GM12872 (cell line): ENCODE measurements at regions not wholly inside any gene's neighbourhood (a gene's known extent, or its start where the extent isn't known, plus 50 kb on each side); places are given as distances from the start of the nearest gene placed in this dataset.

Experiments
- TF ChIP-seq, protein P1 (sequence below): IDR thresholded peaks from 3 replicates; pipeline ENCODE4 v1.5.1; 2011; ENCODE audit warnings: low read depth, mild to moderate bottlenecking, low read length, moderate library complexity; ENCODE audit not compliant: insufficient read depth

DNA sequence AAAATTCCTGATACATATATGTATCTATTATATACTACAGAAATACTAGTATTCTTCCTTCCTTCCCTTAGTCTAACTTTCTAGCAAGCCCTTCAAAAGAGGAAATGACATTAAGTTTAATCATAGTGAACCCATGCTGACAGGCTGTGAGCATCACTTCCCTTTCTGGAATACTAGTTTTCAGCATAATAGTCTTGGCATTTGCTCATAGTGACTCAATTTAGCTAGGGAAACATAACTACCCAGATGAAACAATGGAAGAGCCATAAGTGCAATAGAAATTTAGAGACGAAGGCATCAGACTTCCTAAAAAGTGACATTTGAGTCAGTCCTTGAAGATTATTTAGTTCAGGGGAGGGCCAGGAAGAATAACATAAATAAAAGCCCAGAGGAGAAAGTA, 184.5 kb upstream of the CRY1 start:
- TF ChIP-seq, protein P1, sequence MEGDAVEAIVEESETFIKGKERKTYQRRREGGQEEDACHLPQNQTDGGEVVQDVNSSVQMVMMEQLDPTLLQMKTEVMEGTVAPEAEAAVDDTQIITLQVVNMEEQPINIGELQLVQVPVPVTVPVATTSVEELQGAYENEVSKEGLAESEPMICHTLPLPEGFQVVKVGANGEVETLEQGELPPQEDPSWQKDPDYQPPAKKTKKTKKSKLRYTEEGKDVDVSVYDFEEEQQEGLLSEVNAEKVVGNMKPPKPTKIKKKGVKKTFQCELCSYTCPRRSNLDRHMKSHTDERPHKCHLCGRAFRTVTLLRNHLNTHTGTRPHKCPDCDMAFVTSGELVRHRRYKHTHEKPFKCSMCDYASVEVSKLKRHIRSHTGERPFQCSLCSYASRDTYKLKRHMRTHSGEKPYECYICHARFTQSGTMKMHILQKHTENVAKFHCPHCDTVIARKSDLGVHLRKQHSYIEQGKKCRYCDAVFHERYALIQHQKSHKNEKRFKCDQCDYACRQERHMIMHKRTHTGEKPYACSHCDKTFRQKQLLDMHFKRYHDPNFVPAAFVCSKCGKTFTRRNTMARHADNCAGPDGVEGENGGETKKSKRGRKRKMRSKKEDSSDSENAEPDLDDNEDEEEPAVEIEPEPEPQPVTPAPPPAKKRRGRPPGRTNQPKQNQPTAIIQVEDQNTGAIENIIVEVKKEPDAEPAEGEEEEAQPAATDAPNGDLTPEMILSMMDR: no peak

DNA sequence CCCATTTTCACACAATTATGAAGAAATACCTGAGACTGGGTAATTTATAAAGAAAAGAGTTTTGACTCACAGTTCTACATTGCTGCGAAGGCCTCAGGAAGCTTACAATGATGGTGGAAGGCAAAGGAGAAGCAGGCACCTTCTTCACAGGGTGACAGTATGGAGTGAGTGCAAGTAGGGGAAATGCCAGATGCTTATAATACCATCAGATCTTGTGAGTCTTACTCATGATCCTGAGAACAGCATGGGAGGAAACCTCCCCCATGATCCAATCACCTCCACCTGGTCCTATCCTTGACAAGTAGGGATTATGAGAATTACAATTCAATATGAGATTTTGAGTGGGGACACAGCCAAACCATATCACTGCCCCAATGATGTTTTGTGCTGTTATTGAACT, 189.3 kb upstream of the CRY1 start:
- TF ChIP-seq, protein P1: no peak

DNA sequence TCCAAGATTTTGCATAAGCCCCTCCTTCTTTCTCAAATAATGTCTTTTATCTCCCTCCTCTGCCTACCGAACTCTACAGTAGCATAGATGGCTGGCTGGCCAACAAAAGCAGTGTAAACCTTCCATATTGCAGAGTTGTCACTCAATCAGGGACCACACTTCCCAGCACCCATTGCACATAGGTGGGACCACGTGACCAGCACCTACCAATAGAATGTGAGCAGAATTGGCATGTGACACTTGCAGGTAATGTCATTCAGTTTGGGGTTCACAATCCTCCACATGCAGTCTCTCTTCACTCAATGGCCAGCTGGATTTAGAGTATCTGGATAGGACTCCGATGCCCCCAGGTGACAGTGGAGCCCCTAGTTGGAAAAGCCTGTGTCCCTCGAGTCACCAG, 190.3 kb upstream of the CRY1 start:
- TF ChIP-seq, protein P1: no peak

DNA sequence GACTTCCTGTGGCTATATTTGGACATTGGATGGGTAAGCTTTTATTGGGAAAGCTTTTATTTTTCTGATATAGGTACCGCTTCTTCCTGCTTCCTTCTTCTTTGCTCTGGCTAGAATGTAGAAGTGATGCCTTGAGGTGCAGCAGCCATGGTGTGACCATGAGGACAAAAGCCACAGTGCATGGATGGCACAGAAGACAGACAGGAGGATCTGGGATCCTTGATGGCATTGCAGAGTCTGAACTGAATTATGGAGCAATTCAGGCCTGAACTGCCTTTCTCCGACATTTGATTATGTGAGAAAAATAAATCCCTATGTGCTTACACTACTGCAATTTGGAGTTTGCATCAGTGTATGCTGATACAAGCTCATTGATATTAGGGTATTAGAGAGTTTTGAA, 191.3 kb upstream of the CRY1 start:
- TF ChIP-seq, protein P1: no peak

DNA sequence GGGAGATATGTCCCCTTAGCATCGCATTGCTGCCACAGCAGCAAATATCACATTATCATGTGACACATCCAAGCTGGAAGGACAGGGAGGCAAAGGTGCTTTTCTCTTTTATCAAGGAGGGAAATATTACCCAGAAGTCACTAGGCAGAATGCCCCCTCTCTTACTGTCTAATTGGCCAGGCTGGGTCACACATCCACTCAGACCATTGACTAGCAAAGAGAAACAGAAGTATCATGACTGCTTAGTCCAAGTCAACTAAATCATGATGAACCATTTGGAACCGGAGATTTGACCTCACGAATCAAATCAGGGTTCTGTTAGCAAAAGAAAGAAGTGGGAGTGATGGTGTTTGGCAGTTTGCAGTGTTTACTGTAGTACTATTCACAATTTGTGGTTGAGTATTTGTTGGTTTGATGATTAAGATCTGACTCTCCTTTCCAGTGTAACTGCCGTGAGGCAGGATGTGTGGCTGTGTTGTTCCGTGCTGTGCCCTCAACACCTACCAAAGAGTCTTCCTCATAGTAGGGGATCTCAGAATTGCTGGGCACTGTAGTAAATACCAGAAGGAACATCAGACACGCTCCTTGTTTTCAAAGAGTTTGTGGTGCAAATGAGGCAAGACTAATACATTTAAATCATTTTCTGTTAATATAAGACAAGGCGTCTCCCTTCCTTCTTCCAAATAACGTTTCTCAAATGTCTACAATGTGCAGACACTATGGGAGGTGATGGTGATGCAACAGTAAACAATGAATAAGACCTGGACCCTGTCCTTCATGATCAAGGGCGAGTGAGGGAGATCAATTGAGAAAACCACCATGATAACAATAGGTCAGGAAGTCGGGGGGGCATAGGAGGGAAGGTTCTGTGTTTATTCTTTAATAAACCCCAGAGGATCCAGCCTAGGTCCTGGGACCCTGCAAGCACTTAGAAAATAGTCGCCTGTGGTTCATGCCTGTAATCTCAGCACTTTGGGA, 194.4 kb upstream of the CRY1 start:
- TF ChIP-seq, protein P1: no peak

DNA sequence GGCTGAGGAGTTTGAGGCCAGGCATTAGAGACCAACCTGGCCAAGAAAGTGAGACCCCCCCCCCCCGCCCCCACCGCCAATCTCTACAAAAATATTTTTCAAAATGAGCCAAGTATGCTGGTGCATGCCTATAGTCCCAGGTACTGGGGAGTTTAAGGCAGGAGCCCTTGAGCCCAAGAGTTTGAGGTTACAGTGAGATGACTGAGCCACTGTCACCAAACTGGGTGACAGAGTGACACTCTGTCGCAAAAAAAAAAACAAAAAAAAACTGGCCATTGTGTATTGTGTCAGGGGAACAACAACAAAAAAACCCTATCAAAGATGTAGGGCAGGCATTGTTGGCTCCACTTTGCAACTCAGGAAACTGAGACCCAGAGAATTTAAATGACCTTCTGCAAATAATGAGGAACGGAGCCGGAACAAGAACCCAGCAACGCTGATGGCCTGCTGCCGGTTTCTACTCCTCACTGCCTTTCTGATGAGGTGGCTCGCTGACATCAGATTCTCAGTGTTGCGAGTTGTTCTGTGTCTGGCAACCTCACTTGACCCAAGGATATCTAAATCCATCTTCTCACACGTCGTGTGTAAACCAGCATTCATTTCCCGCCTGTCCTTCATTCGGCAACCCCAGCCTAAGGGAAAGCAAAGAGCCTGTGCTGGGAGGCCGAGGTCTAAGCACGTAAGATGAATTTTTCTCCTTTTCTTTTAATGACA, 195.2 kb upstream of the CRY1 start:
- TF ChIP-seq, protein P1: no peak

DNA sequence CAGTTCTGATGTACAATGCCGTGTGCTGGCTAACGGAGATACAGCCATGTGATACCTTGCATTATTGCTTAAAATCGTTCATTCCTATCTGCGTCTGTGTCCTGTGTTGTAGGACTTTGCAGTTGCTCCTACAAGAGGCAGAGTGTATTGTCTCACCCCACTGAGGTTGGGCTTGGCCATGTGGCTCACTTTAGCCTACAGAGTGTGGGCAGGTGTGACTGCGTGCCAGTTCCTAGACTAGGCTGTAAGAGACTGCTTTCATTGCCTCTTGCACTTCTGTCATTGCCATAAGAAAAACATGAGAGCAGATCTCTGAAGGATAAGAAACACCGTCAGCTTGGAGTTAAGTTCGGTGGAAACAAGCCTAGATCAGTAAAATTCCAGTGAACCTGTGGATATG, 197.7 kb upstream of the CRY1 start:
- TF ChIP-seq, protein P1: no peak
